Thymus (tissue), 11 donors: ENCODE measurements at regions not wholly inside any gene's neighbourhood (a gene's known extent, or its start where the extent isn't known, plus 50 kb on each side); places are given as distances from the start of the nearest gene placed in this dataset.
"Not testable (repeated sequence)": the region's sequence is repeated elsewhere in the genome, so short reads cannot be mapped to it uniquely, and the experiment has no call there.

ENCODE experiments used
- DNase-seq, 9 donors: peaks; one replicate each; pipeline ENCODE4 v3.0.0-alpha.2; 2013; ENCODE audit warnings: low spot score in 9 of 9, low read depth in 6 of 9, missing footprints in 1 of 9
- H3K27ac ChIP-seq, 2 donors: one replicate each; pipeline ENCODE4 v1.5.1; 2013; ENCODE audit warnings: control low read depth in 1 of 2, low read depth in 1 of 2, low read length in 1 of 2, mild to moderate bottlenecking in 1 of 2, moderate library complexity in 1 of 2
- H3K27me3 ChIP-seq, 2 donors: one replicate each; pipeline ENCODE4 v1.5.1; 2013; ENCODE audit warnings: low read length in 1 of 2; ENCODE audit not compliant: control insufficient read depth in 2 of 2, insufficient read depth in 1 of 2
- H3K36me3 ChIP-seq, 2 donors: one replicate each; pipeline ENCODE4 v1.5.1; 2013; ENCODE audit warnings: low read length in 1 of 2, mild to moderate bottlenecking in 1 of 2, moderate library complexity in 1 of 2; ENCODE audit not compliant: control insufficient read depth in 2 of 2, insufficient read depth in 2 of 2
- H3K4me1 ChIP-seq, 2 donors: one replicate each; pipeline ENCODE4 v1.5.1; 2013; ENCODE audit warnings: low read length in 2 of 2; ENCODE audit not compliant: control insufficient read depth in 2 of 2, insufficient read depth in 2 of 2
- H3K4me3 ChIP-seq, 2 donors: one replicate each; pipeline ENCODE4 v1.5.1; 2013; ENCODE audit warnings: low read length in 2 of 2, control low read depth in 1 of 2, mild to moderate bottlenecking in 1 of 2
- H3K9me3 ChIP-seq, 2 donors: one replicate each; pipeline ENCODE4 v1.5.1; 2013; ENCODE audit warnings: low read length in 1 of 2, mild to moderate bottlenecking in 1 of 2; ENCODE audit not compliant: control insufficient read depth in 2 of 2, insufficient read depth in 1 of 2
- WGBS: extraction: QIAGEN DNeasy Blood & Tissue Kit; methylation state at CpG from one replicate; pipeline ENCODE4 v1.1.7; 2013; 5-methylcytosine and 5-hydroxymethylcytosine counted together
- donor health status: healthy.

- peaks cover 6 to 8% of the 10 kb centered on the region in 2 donors for H3K4me1 ChIP-seq
- H3K27me3 ChIP-seq = no peaks in the 10 kb centered on the region
- H3K9me3 ChIP-seq = no peaks in the 10 kb centered on the region
- no peak overlapping the region for H3K4me3 ChIP-seq
- no peak overlapping the region for H3K27ac ChIP-seq
- no peak for DNase-seq
- WGBS = 97% methylated on average over 4 of the region's 4 CpGs
- peaks cover 0 to 5% of the 10 kb centered on the region in 2 donors for H3K36me3 ChIP-seq
Observed at GRCh38 chr7:65749039-65749438, 123.8 kb upstream of the VKORC1L1 start.

DNA sequence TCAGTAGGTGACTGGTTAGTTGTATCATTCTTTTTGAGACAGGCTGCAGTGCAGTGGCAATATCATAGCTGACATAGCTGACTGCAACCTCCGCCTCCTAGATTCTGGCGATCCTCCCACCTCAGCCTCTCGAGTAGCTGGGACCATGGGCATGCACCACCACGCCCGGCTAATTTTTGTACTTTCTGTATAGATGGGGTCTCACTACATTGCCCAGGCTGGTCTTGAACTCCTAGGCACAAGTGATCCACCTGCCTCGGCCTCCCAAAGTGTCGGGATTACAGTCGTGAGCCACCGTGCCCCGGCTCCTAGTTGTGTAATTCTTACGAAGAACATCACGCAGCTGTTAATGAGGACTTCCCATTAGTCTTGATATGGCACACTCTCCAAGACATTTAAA, 123.4 kb upstream of the VKORC1L1 start:
- Histone ChIP-seq H3K4me1 (peaks cover 6 to 8% of the 10 kb centered on the region in 2 donors), H3K36me3 (peaks cover 0 to 7% of the 10 kb centered on the region in 2 donors), H3K9me3 (no peaks in the 10 kb centered on the region), H3K4me3 (no peak overlapping the region), H3K27ac (no peak overlapping the region), H3K27me3 (no peaks in the 10 kb centered on the region)
- no peak for DNase-seq
- 97% methylated on average over 12 of the region's 12 CpGs for WGBS

GRCh38 chr7:65750511-65751344, 122.1 kb upstream of the VKORC1L1 start:
- H3K36me3 ChIP-seq = peaks cover 0 to 9% of the 10 kb centered on the region in 2 donors
- H3K9me3 ChIP-seq = no peaks in the 10 kb centered on the region
- H3K27ac ChIP-seq = peak overlapping the region; percentile 72 to 84
- peak; percentile 57 to 93 (median 79) for DNase-seq
- H3K4me3 ChIP-seq = peak overlapping the region; percentile 60 to 90
- H3K27me3 ChIP-seq = no peaks in the 10 kb centered on the region
- under 1% methylated on average over 69 of the region's 69 CpGs for WGBS
- H3K4me1 ChIP-seq = peaks cover 6 to 8% of the 10 kb centered on the region in 2 donors

DNA sequence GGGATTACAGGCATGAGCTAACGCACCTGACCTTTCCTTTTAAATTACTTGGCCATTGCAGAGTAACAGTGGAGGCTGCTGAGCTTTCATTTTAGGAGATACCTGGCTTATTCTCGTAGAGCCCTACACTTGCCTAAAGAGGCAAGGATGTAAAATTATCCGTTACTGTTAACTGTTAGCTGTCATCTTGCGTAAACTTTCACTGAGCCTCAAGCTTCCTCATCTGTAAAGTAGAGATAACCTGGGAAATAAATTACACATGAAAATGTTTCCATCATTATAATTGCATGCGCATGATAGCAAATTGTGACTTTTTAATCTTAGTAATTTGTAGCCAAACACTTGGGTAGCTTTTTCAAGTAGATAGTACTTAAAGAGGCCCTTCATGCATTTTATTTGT, 118.8 kb upstream of the VKORC1L1 start:
- 97% methylated on average over 5 of the region's 5 CpGs for WGBS
- peaks cover 0 to 15% of the 10 kb centered on the region in 2 donors for H3K36me3 ChIP-seq
- H3K27ac ChIP-seq, H3K4me3 ChIP-seq, H3K27me3 ChIP-seq, DNase-seq, H3K4me1 ChIP-seq, H3K9me3 ChIP-seq: not testable (repeated sequence)

- H3K4me1 ChIP-seq, DNase-seq, H3K4me3 ChIP-seq, H3K27me3 ChIP-seq, H3K9me3 ChIP-seq, H3K27ac ChIP-seq: not testable (repeated sequence)
- 100% methylated on average over 1 of the region's 1 CpG for WGBS
- peaks cover 6 to 16% of the 10 kb centered on the region in 2 donors for H3K36me3 ChIP-seq
Observed at GRCh38 chr7:65758991-65759390, 113.9 kb upstream of the VKORC1L1 start.

GRCh38 chr7:65762712-65763111, 110.2 kb upstream of the VKORC1L1 start:
- H3K36me3 ChIP-seq = peaks cover 6 to 11% of the 10 kb centered on the region in 2 donors
- H3K27ac ChIP-seq, DNase-seq, H3K9me3 ChIP-seq, H3K4me3 ChIP-seq, H3K27me3 ChIP-seq, H3K4me1 ChIP-seq: not testable (repeated sequence)
- 89% methylated on average over 3 of the region's 3 CpGs for WGBS

DNA sequence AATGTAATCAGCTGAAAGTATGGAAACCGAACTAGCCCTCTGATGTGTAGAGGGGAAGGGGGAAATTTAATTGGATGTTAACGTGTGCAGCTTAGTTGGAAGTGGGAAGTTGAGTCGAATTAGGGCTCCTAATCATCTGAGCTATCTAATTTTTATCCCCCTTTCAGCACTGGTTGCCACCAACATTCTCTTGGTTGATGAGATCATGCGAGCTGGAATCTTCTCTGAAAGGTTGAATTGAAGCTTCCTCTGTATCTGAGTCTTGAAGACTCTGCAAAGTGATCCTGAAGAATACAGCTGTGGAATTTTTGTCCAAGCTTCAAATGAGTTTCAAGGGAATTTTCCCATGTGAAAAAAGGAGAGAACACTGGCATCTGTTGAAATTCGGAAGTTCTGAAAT, 109.8 kb upstream of the VKORC1L1 start:
- H3K9me3 ChIP-seq, H3K4me3 ChIP-seq, H3K27me3 ChIP-seq, H3K27ac ChIP-seq, DNase-seq, H3K4me1 ChIP-seq: not testable (repeated sequence)
- peaks cover 6 to 11% of the 10 kb centered on the region in 2 donors for H3K36me3 ChIP-seq
- 89% methylated on average over 5 of the region's 5 CpGs for WGBS

- H3K27me3 ChIP-seq, H3K36me3 ChIP-seq, H3K4me1 ChIP-seq, H3K9me3 ChIP-seq: not testable (repeated sequence)
- peak overlapping the region; percentile 62 to 81 for H3K27ac ChIP-seq
- WGBS = 4% methylated on average over 44 of the region's 44 CpGs
- peak; percentile 62 to 94 (median 74) for DNase-seq
- H3K4me3 ChIP-seq = peak overlapping the region; percentile 74 to 75
Observed at GRCh38 chr7:65770473-65771225, 102.2 kb upstream of the VKORC1L1 start.

GRCh38 chr7:65771226-65771569, 101.7 kb upstream of the VKORC1L1 start:
- H3K27ac ChIP-seq = peak overlapping the region in 1 of 2 donors; percentile 81
- H3K27me3 ChIP-seq, DNase-seq: not testable (repeated sequence)

More at GRCh38 chr7:65771226-65771569, 101.7 kb upstream of the VKORC1L1 start:
- H3K9me3 ChIP-seq, H3K4me1 ChIP-seq, H3K36me3 ChIP-seq: not testable (repeated sequence)
- H3K4me3 ChIP-seq = peak overlapping the region; percentile 74 to 75
- WGBS = 97% methylated on average over 17 of the region's 17 CpGs
